ENCODE measurements at regions not wholly inside any gene's neighbourhood (a gene's known extent, or its start where the extent isn't known, plus 50 kb on each side); places are given as distances from the start of the nearest gene placed in this dataset.
"Not testable (repeated sequence)": the region's sequence is repeated elsewhere in the genome, so short reads cannot be mapped to it uniquely, and the experiment has no call there.

GRCh38 chr6:149140137-149140909 is 177.2 kb upstream of the TAB2 start:
- DNase-seq: peak; percentile 64
- peaks cover 45% of the 10 kb centered on the region for H3K4me1 Mint-ChIP-seq
- peaks cover 13% of the 10 kb centered on the region for H3K9me3 Mint-ChIP-seq
- peak overlapping the region; percentile 95 for H3K27ac Mint-ChIP-seq
- ATAC-seq: peak; percentile 83
- peak overlapping the region; percentile 74 for H3K4me3 Mint-ChIP-seq
- peaks cover 18% of the 10 kb centered on the region for H3K36me3 Mint-ChIP-seq (ENCODE audit: low read depth)
- no peaks in the 10 kb centered on the region for H3K27me3 Mint-ChIP-seq

GRCh38 chr6:149140910-149141290 is 176.6 kb upstream of the TAB2 start:
- Mint-ChIP-seq H3K27ac (peak overlapping the region; percentile 95), H3K27me3 (no peaks in the 10 kb centered on the region), H3K36me3 (ENCODE audit: low read depth) (peaks cover 22% of the 10 kb centered on the region), H3K4me1 (peaks cover 47% of the 10 kb centered on the region), H3K9me3 (peaks cover 17% of the 10 kb centered on the region), H3K4me3 (peak overlapping the region; percentile 74)
- ATAC-seq: peak; percentile 89
- DNase-seq: no peak

- Mint-ChIP-seq H3K27ac (no peak overlapping the region), H3K36me3 (ENCODE audit: low read depth) (peaks cover 28% of the 10 kb centered on the region), H3K4me3 (no peak overlapping the region), H3K4me1 (peaks cover 62% of the 10 kb centered on the region), H3K27me3 (no peaks in the 10 kb centered on the region), H3K9me3 (peaks cover 21% of the 10 kb centered on the region)
- ATAC-seq (no peak), DNase-seq (no peak)
Measured at GRCh38 chr6:149142924-149143429, 174.5 kb upstream of the TAB2 start.

GRCh38 chr6:149145800-149146199 is 171.7 kb upstream of the TAB2 start:
- not testable (repeated sequence) for H3K27me3 Mint-ChIP-seq, H3K27ac Mint-ChIP-seq, ATAC-seq, DNase-seq, H3K4me3 Mint-ChIP-seq
- H3K9me3 Mint-ChIP-seq: peaks cover 27% of the 10 kb centered on the region
- H3K4me1 Mint-ChIP-seq: peaks cover 62% of the 10 kb centered on the region
- peaks cover 32% of the 10 kb centered on the region for H3K36me3 Mint-ChIP-seq (ENCODE audit: low read depth)

- Mint-ChIP-seq H3K27ac (peak overlapping the region; percentile 36), H3K27me3 (no peaks in the 10 kb centered on the region), H3K36me3 (ENCODE audit: low read depth) (peaks cover 25% of the 10 kb centered on the region), H3K4me3 (no peak overlapping the region), H3K4me1 (peaks cover 58% of the 10 kb centered on the region), H3K9me3 (peaks cover 27% of the 10 kb centered on the region)
- ATAC-seq (no peak), DNase-seq (no peak)
Measured at GRCh38 chr6:149147195-149147594, 170.3 kb upstream of the TAB2 start.

- DNase-seq (no peak), ATAC-seq (peak; percentile 64)
- H3K27ac Mint-ChIP-seq: peak overlapping the region; percentile 82
- peaks cover 24% of the 10 kb centered on the region for H3K9me3 Mint-ChIP-seq
- no peaks in the 10 kb centered on the region for H3K27me3 Mint-ChIP-seq
- peaks cover 22% of the 10 kb centered on the region for H3K36me3 Mint-ChIP-seq (ENCODE audit: low read depth)
- peaks cover 64% of the 10 kb centered on the region for H3K4me1 Mint-ChIP-seq
- H3K4me3 Mint-ChIP-seq: peak overlapping the region; percentile 53
Measured at GRCh38 chr6:149147938-149148718, 169.4 kb upstream of the TAB2 start.

GRCh38 chr6:149149653-149150052 is 167.9 kb upstream of the TAB2 start:
- Mint-ChIP-seq H3K27me3 (no peaks in the 10 kb centered on the region), H3K4me1 (peaks cover 76% of the 10 kb centered on the region), H3K36me3 (ENCODE audit: low read depth) (peaks cover 17% of the 10 kb centered on the region), H3K27ac (no peak overlapping the region), H3K4me3 (no peak overlapping the region), H3K9me3 (peaks cover 19% of the 10 kb centered on the region)
- ATAC-seq (no peak), DNase-seq (no peak)

GRCh38 chr6:149150301-149150700 is 167.2 kb upstream of the TAB2 start:
- Mint-ChIP-seq H3K9me3 (peaks cover 19% of the 10 kb centered on the region), H3K27me3 (no peaks in the 10 kb centered on the region), H3K27ac (peak overlapping the region; percentile 18), H3K36me3 (ENCODE audit: low read depth) (peaks cover 17% of the 10 kb centered on the region), H3K4me1 (peaks cover 80% of the 10 kb centered on the region), H3K4me3 (no peak overlapping the region)
- no peak for ATAC-seq
- DNase-seq: no peak

GRCh38 chr6:149150801-149151398 is 166.6 kb upstream of the TAB2 start:
- peaks cover 14% of the 10 kb centered on the region for H3K9me3 Mint-ChIP-seq
- H3K4me3 Mint-ChIP-seq: no peak overlapping the region
- DNase-seq (peak; percentile 29), ATAC-seq (peak; percentile 91)
- H3K36me3 Mint-ChIP-seq (ENCODE audit: low read depth): peaks cover 14% of the 10 kb centered on the region
- no peaks in the 10 kb centered on the region for H3K27me3 Mint-ChIP-seq
- peak overlapping the region; percentile 18 for H3K27ac Mint-ChIP-seq
- H3K4me1 Mint-ChIP-seq: peaks cover 78% of the 10 kb centered on the region

GRCh38 chr6:149152521-149152920 is 165.0 kb upstream of the TAB2 start:
- DNase-seq (no peak), ATAC-seq (no peak)
- Mint-ChIP-seq H3K4me3 (no peak overlapping the region), H3K4me1 (peaks cover 62% of the 10 kb centered on the region), H3K27ac (no peak overlapping the region), H3K36me3 (ENCODE audit: low read depth) (peaks cover 7% of the 10 kb centered on the region), H3K9me3 (peaks cover 10% of the 10 kb centered on the region), H3K27me3 (no peaks in the 10 kb centered on the region)

- peaks cover 7% of the 10 kb centered on the region for H3K36me3 Mint-ChIP-seq (ENCODE audit: low read depth)
Measured at GRCh38 chr6:149153100-149153499, 164.4 kb upstream of the TAB2 start.

GRCh38 chr6:149153693-149154092 is 163.8 kb upstream of the TAB2 start:
- ATAC-seq (no peak), DNase-seq (no peak)
- Mint-ChIP-seq H3K9me3 (peaks cover 10% of the 10 kb centered on the region), H3K27me3 (no peaks in the 10 kb centered on the region), H3K36me3 (ENCODE audit: low read depth) (peaks cover 7% of the 10 kb centered on the region), H3K4me1 (peaks cover 50% of the 10 kb centered on the region), H3K4me3 (no peak overlapping the region), H3K27ac (peak overlapping the region; percentile 78)

More at GRCh38 chr6:149153100-149153499, 164.4 kb upstream of the TAB2 start:
- peaks cover 10% of the 10 kb centered on the region for H3K9me3 Mint-ChIP-seq
- H3K27me3 Mint-ChIP-seq: no peaks in the 10 kb centered on the region
- H3K27ac Mint-ChIP-seq: peak overlapping the region; percentile 78
- DNase-seq: no peak
- peaks cover 56% of the 10 kb centered on the region for H3K4me1 Mint-ChIP-seq
- no peak overlapping the region for H3K4me3 Mint-ChIP-seq
- ATAC-seq: no peak

GRCh38 chr6:149154261-149154821 is 163.2 kb upstream of the TAB2 start:
- H3K4me3 Mint-ChIP-seq: peak overlapping the region; percentile 21

GRCh38 chr6:149157126-149157525 is 160.4 kb upstream of the TAB2 start:
- H3K4me3 Mint-ChIP-seq: no peak overlapping the region
- H3K4me1 Mint-ChIP-seq: peaks cover 25% of the 10 kb centered on the region
- no peak for DNase-seq
- no peak overlapping the region for H3K27ac Mint-ChIP-seq
- H3K36me3 Mint-ChIP-seq (ENCODE audit: low read depth): no peaks in the 10 kb centered on the region
- ATAC-seq: no peak
- H3K9me3 Mint-ChIP-seq: no peaks in the 10 kb centered on the region
- no peaks in the 10 kb centered on the region for H3K27me3 Mint-ChIP-seq

More at GRCh38 chr6:149154261-149154821, 163.2 kb upstream of the TAB2 start:
- peak overlapping the region; percentile 78 for H3K27ac Mint-ChIP-seq
- no peak for DNase-seq
- peaks cover 44% of the 10 kb centered on the region for H3K4me1 Mint-ChIP-seq
- no peaks in the 10 kb centered on the region for H3K27me3 Mint-ChIP-seq
- peaks cover 3% of the 10 kb centered on the region for H3K36me3 Mint-ChIP-seq (ENCODE audit: low read depth)
- ATAC-seq: no peak
- H3K9me3 Mint-ChIP-seq: peaks cover 5% of the 10 kb centered on the region

All from activated naive CD8-positive, alpha-beta T cell treated with anti-CD3 and anti-CD28 coated beads, Interleukin-2, amount 50 U/mL, for 24 hours (primary cell).